ENCODE measurements at regions not wholly inside any gene's neighbourhood (a gene's known extent, or its start where the extent isn't known, plus 50 kb on each side); places are given as distances from the start of the nearest gene placed in this dataset.
A peak's percentile ranks its signal among the peaks of the same experiment; 100 is the strongest.

- H4K8ac ChIP-seq (ENCODE audit: low read depth in 2 of 2, low read length in 2 of 2) = peak overlapping the region; percentile 98
- H3K79me1 ChIP-seq (ENCODE audit: low read depth in 1 of 2, low read length in 2 of 2) = peaks cover 27 to 78% of the 10 kb centered on the region in 2 experiments
- 6% methylated on average over 28 of the region's 83 CpGs; no CpG with 5 or more reads in 1 of the 2 experiments for WGBS, 2 experiments (ENCODE audit: extremely low coverage in 2 of 2, insufficient read length in 1 of 2)
- H3K23ac ChIP-seq (ENCODE audit: low read depth, low read length) = peak overlapping the region; percentile 97
- peak overlapping the region; percentile 87 for H3K4me3 ChIP-seq (ENCODE audit: insufficient read depth, low read depth, low read length)
- H3K4me2 ChIP-seq (ENCODE audit: low read depth, low read length) = peak overlapping the region; percentile 99
- TF ChIP-seq CTCF (conservative IDR thresholded peaks at IDR 0.05; ENCODE audit: low read depth, low read length) = peak; percentile 19; the same call in 1 of the 2 replicates
- no peak for TF ChIP-seq SMC3 (IDR thresholded peaks at IDR 0.05; ENCODE audit: low read depth, low read length)
- peak; percentile 59; the same call in 1 of the 2 replicates for TF ChIP-seq MAZ (IDR thresholded peaks at IDR 0.05; ENCODE audit: borderline replicate concordance, low read depth, low read length)
- peak overlapping the region; percentile 93 for H2AFZ ChIP-seq (replicated peaks; ENCODE audit: low read length, poor library complexity)
- H3K18ac ChIP-seq (ENCODE audit: low read depth, low read length) = peak overlapping the region; percentile 98
- peaks cover 26% of the 10 kb centered on the region for H3K36me3 ChIP-seq (ENCODE audit: control insufficient read depth, insufficient read depth, low read length)
- peak overlapping the region; percentile 95 for H3K9ac ChIP-seq (ENCODE audit: low read depth, low read length)
- ChIA-PET CTCF (no interaction called here), POLR2A (ENCODE audit: unreplicated experiment) (no interaction called here)
- H3K14ac ChIP-seq (replicated peaks; ENCODE audit: low read depth, low read length) = peak overlapping the region; percentile 99
- intact Hi-C loops (cut with micrococcal nuclease) (no loop called here), in situ Hi-C loops (cut with MboI; ENCODE audit: low sequenced_read_pairs) (no loop called here), dilution Hi-C loops (cut with HindIII; ENCODE audit: low sequenced_read_pairs, unreplicated experiment) (no loop called here)
- H2BK20ac ChIP-seq (ENCODE audit: low read depth, low read length) = peak overlapping the region; percentile 90
- BruUV-seq (replicated peaks) = no TSS peak
- ATAC-seq (ENCODE audit: low read depth) = peak; percentile 64
- peak overlapping the region; percentile 95 for H4K91ac ChIP-seq (ENCODE audit: insufficient read depth, low read depth, low read length)
- H3K27me3 ChIP-seq (ENCODE audit: control insufficient read depth, insufficient read depth, low read length) = no peaks in the 10 kb centered on the region
- peak overlapping the region; percentile 23; the same call in 2 of the 3 replicates for H2BK15ac ChIP-seq (ENCODE audit: low read depth, low read length)
- peak overlapping the region; percentile 96 for H2BK120ac ChIP-seq (ENCODE audit: low read depth, low read length)
- H3K9me3 ChIP-seq (ENCODE audit: control insufficient read depth, insufficient read depth, low read length) = no peaks in the 10 kb centered on the region
- H3K9me1 ChIP-seq (ENCODE audit: insufficient read depth, low read length) = peaks cover 30% of the 10 kb centered on the region
- peaks cover 37% of the 10 kb centered on the region for H4K20me1 ChIP-seq (ENCODE audit: insufficient read depth, low read length)
- peak overlapping the region; percentile 98 for H2AK5ac ChIP-seq (ENCODE audit: low read depth, low read length)
- H3K4me1 ChIP-seq (ENCODE audit: control insufficient read depth, insufficient read depth, low read length) = peaks cover 23% of the 10 kb centered on the region
- peak overlapping the region; percentile 98 for H4K5ac ChIP-seq (ENCODE audit: low read depth, low read length)
- peak overlapping the region; percentile 87 for H2BK5ac ChIP-seq (ENCODE audit: low read depth, low read length, poor library complexity, severe bottlenecking)
- H3K4ac ChIP-seq (ENCODE audit: low read depth, low read length) = peak overlapping the region; percentile 86
- peak overlapping the region; percentile 87; the same call in 1 of the 2 replicates for H3K56ac ChIP-seq (ENCODE audit: extremely low read depth, insufficient read depth, low read length)
- H3K27ac ChIP-seq (ENCODE audit: insufficient read depth, low read length) = peak overlapping the region; percentile 94
- DNase-seq = no peak
- peak overlapping the region; percentile 92 for H2AK9ac ChIP-seq (replicated peaks; ENCODE audit: low read depth, low read length, poor library complexity)
Observed at GRCh38 chr1:9181990-9182783, 52.4 kb upstream of the H6PD start.
